Ovary (tissue), 7 donors: ENCODE measurements at regions not wholly inside any gene's neighbourhood (a gene's known extent, or its start where the extent isn't known, plus 50 kb on each side); places are given as distances from the start of the nearest gene placed in this dataset.

Source experiments
- DNase-seq, 5 donors: peaks; one replicate each; pipeline ENCODE4 v3.0.0-alpha.2; 2019 to 2020
- H3K27ac ChIP-seq, 2 donors: fragments of 200-600 bp; one replicate each; pipeline versions ENCODE4 v1.5.1 to v1.8.0; 2019 to 2022
- H3K27me3 ChIP-seq: fragments of 200-600 bp; one replicate; pipeline ENCODE4 v1.8.0; 2022
- H3K36me3 ChIP-seq: fragments of 200-600 bp; sonication (generic); one replicate; pipeline ENCODE4 v1.5.1; 2019
- H3K4me1 ChIP-seq: one replicate; pipeline ENCODE4 v1.8.1; 2013; ENCODE audit warnings: mild to moderate bottlenecking, moderate library complexity; ENCODE audit not compliant: insufficient read depth
- H3K4me3 ChIP-seq: fragments of 200-600 bp; sonication (generic); one replicate; pipeline ENCODE4 v1.5.1; 2017
- H3K9me3 ChIP-seq, 2 donors: fragments of 200-600 bp in 1 of 2; sonication (generic) in 1 of 2; one replicate each; pipeline versions ENCODE4 v1.5.1 to v1.8.1; 2013 to 2019; ENCODE audit warnings: mild to moderate bottlenecking in 1 of 2, moderate library complexity in 1 of 2
- EP300 ChIP-seq: sonication (generic); formaldehyde crosslinking; IDR thresholded peaks from one replicate; pipeline ENCODE4 v1.6.1; 2017; ENCODE audit warnings: antibody characterized with exemption
- POLR2A ChIP-seq: fragments of 450-650 bp; IDR thresholded peaks from one replicate; pipeline ENCODE4 v1.6.1; 2017; ENCODE audit warnings: antibody characterized with exemption, mild to moderate bottlenecking, moderate library complexity
- WGBS, 3 donors: extraction: QIAGEN DNeasy Blood & Tissue Kit in 1 of 3; methylation state at CpG; one replicate each; pipeline versions ENCODE4 v1.1.5 to v1.1.7; 2013 to 2017; 5-methylcytosine and 5-hydroxymethylcytosine counted together
- intact Hi-C, 4 donors: fragments of 100-400 bp; cut with DNase I; formaldehyde crosslinking; loops; one replicate each; pipeline versions ENCODE4 v1.11.0 to v1.15.1; 2022 to 2023
- TF ChIP-seq, protein P1 (sequence below), 3 donors: fragments of 450-650 bp in 2 of 3; fragments of 200-600 bp in 1 of 3; IDR thresholded peaks; one replicate each; pipeline versions ENCODE4 v1.5.1 to v1.8.0; 2016 to 2022; ENCODE audit warnings: antibody characterized with exemption in 3 of 3, mild to moderate bottlenecking in 1 of 3
- donor health status: DM: no; HTN: no; CAD: no; lungs with moderate emphysema.
- donor health status: DM: no; HTN: no; CAD: no.
- donor health status: Bipolar disorder and iron deficiency.
- donor health status: DM: no; HTN: no; CAD: no.
- donor health status: DM: yes; HTN: yes; CAD: no.

- H3K27ac ChIP-seq: no peak overlapping the region
- WGBS, 3 donors: 43 to 72% (median 65%) methylated on average over 4 of the region's 4 CpGs
- no peaks in the 10 kb centered on the region for H3K4me1 ChIP-seq
- TF ChIP-seq, protein P1, sequence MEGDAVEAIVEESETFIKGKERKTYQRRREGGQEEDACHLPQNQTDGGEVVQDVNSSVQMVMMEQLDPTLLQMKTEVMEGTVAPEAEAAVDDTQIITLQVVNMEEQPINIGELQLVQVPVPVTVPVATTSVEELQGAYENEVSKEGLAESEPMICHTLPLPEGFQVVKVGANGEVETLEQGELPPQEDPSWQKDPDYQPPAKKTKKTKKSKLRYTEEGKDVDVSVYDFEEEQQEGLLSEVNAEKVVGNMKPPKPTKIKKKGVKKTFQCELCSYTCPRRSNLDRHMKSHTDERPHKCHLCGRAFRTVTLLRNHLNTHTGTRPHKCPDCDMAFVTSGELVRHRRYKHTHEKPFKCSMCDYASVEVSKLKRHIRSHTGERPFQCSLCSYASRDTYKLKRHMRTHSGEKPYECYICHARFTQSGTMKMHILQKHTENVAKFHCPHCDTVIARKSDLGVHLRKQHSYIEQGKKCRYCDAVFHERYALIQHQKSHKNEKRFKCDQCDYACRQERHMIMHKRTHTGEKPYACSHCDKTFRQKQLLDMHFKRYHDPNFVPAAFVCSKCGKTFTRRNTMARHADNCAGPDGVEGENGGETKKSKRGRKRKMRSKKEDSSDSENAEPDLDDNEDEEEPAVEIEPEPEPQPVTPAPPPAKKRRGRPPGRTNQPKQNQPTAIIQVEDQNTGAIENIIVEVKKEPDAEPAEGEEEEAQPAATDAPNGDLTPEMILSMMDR (IDR thresholded peaks at IDR 0.05): no peak
- TF ChIP-seq POLR2A (no peak), EP300 (no peak)
- no peak for DNase-seq
- H3K4me3 ChIP-seq: no peak overlapping the region
- intact Hi-C loops: no loop called here
- no peaks in the 10 kb centered on the region for H3K9me3 ChIP-seq
- no peaks in the 10 kb centered on the region for H3K36me3 ChIP-seq
- H3K27me3 ChIP-seq: no peaks in the 10 kb centered on the region
Measured at GRCh38 chr13:52947921-52948373, 80.7 kb upstream of the OLFM4 start.

DNA sequence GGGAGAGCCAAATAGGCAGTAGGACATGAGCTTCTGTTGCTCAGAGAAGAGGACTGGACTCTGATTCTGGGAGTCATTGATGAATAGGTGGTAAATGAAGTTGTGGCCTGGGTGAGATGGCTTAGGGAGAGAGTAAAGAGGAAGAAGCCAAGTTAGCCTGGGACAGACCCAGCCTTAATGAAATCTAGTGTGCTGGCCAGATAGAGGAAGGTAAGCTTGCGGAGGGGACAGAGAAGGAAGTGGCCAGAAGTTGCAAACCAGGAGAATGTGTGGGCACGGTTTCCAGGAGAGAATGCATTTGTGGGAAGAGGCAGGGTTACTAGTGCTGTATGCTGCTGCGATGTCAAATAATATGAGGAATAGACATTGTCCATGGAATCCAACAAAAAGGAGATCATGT, 83.3 kb upstream of the OLFM4 start:
- intact Hi-C loops: no loop called here
- Histone ChIP-seq H3K4me3 (no peak overlapping the region), H3K27me3 (no peaks in the 10 kb centered on the region), H3K27ac (no peak overlapping the region), H3K9me3 (no peaks in the 10 kb centered on the region), H3K36me3 (no peaks in the 10 kb centered on the region), H3K4me1 (no peaks in the 10 kb centered on the region)
- TF ChIP-seq, protein P1 (IDR thresholded peaks at IDR 0.05): no peak
- TF ChIP-seq EP300: no peak
- TF ChIP-seq POLR2A: no peak
- no peak for DNase-seq
- 82 to 94% (median 92%) methylated on average over 3 of the region's 3 CpGs for WGBS, 3 donors

GRCh38 chr13:52944697-52945096, 83.9 kb upstream of the OLFM4 start:
- H3K27ac ChIP-seq: no peak overlapping the region
- H3K4me3 ChIP-seq: no peak overlapping the region
- intact Hi-C loops: no loop called here
- no peaks in the 10 kb centered on the region for H3K9me3 ChIP-seq
- TF ChIP-seq POLR2A: no peak
- TF ChIP-seq, protein P1 (IDR thresholded peaks at IDR 0.05): no peak
- DNase-seq: no peak
- no peaks in the 10 kb centered on the region for H3K36me3 ChIP-seq
- H3K27me3 ChIP-seq: no peaks in the 10 kb centered on the region
- H3K4me1 ChIP-seq: no peaks in the 10 kb centered on the region

DNA sequence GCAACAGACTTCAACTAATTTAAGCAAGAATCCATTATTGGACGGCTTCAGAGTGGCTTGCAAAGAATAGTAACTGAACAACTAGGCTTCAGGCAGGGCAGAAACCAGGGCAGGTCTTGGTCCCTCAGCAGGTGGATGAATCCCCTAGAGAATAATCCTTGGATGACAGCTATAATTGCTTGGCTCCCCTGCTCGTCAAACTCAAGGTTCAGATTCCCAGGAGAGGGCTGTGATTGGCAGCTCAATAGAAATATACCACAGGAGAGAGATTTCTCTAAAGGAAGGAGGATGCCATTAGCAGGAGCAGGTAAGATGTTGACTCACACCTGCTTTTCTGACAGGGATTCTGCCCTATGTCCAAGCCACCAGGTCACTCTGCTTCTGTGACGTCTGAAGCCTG, 89.6 kb upstream of the PCDH8 start:
- DNase-seq: no peak
- TF ChIP-seq, protein P1 (IDR thresholded peaks at IDR 0.05): no peak
- TF ChIP-seq EP300: no peak
- no peak for TF ChIP-seq POLR2A
- H3K4me3 ChIP-seq: no peak overlapping the region
- no peaks in the 10 kb centered on the region for H3K27me3 ChIP-seq
- no peaks in the 10 kb centered on the region for H3K4me1 ChIP-seq
- WGBS, 3 donors: 59 to 75% (median 73%) methylated on average over 3 of the region's 3 CpGs
- intact Hi-C loops: no loop called here
- H3K36me3 ChIP-seq: no peaks in the 10 kb centered on the region
- no peak overlapping the region for H3K27ac ChIP-seq
- H3K9me3 ChIP-seq: no peaks in the 10 kb centered on the region

GRCh38 chr13:52936806-52937205, 88.4 kb upstream of the PCDH8 start:
- Histone ChIP-seq H3K4me1 (no peaks in the 10 kb centered on the region), H3K27me3 (no peaks in the 10 kb centered on the region), H3K9me3 (no peaks in the 10 kb centered on the region), H3K27ac (no peak overlapping the region), H3K4me3 (no peak overlapping the region), H3K36me3 (no peaks in the 10 kb centered on the region)
- TF ChIP-seq, protein P1 (IDR thresholded peaks at IDR 0.05): no peak
- TF ChIP-seq EP300: no peak
- no peak for TF ChIP-seq POLR2A
- no peak for DNase-seq
- WGBS, 3 donors: 85 to 92% (median 91%) methylated on average over 2 of the region's 2 CpGs
- intact Hi-C loops: no loop called here
